HG03108 (cell line): ENCODE measurements at regions not wholly inside any gene's neighbourhood (a gene's known extent, or its start where the extent isn't known, plus 50 kb on each side); places are given as distances from the start of the nearest gene placed in this dataset.

ENCODE experiments used
- ATAC-seq: cut with Tn5 transposase; IDR thresholded peaks from one replicate; pipeline ENCODE4 v1.9.1; 2021; ENCODE audit warnings: moderate library complexity; ENCODE audit not compliant: unreplicated experiment

- no peak for ATAC-seq
Measured at GRCh38 chr22:49040754-49041467, 786.8 kb downstream of the BRD1 start.

GRCh38 chr22:49040111-49040510 lies 787.6 kb downstream of the BRD1 start:
- no peak for ATAC-seq

GRCh38 chr22:49039625-49040024 lies 788.0 kb downstream of the BRD1 start:
- ATAC-seq = no peak

GRCh38 chr22:49037701-49038245 lies 789.9 kb downstream of the BRD1 start:
- no peak for ATAC-seq

GRCh38 chr22:49036513-49036912 lies 791.2 kb downstream of the BRD1 start:
- no peak for ATAC-seq

- ATAC-seq = no peak
Measured at GRCh38 chr22:49035818-49036457, 791.7 kb downstream of the BRD1 start.

GRCh38 chr22:49034836-49035817 lies 792.5 kb downstream of the BRD1 start:
- no peak for ATAC-seq

GRCh38 chr22:49033616-49034015 lies 794.1 kb downstream of the BRD1 start:
- no peak for ATAC-seq

GRCh38 chr22:49032821-49033220 lies 794.9 kb downstream of the BRD1 start:
- ATAC-seq = no peak

- no peak for ATAC-seq
Measured at GRCh38 chr22:49031746-49032330, 795.8 kb downstream of the BRD1 start.

- no peak for ATAC-seq
Measured at GRCh38 chr22:49028111-49028510, 799.6 kb downstream of the BRD1 start.

GRCh38 chr22:49027368-49027670 lies 800.4 kb downstream of the BRD1 start:
- no peak for ATAC-seq

GRCh38 chr22:49026494-49027367 lies 800.9 kb downstream of the BRD1 start:
- ATAC-seq = no peak

GRCh38 chr22:49025791-49026493 lies 801.7 kb downstream of the BRD1 start:
- ATAC-seq = no peak

- ATAC-seq = no peak
Measured at GRCh38 chr22:49024775-49025440, 802.8 kb downstream of the BRD1 start.

GRCh38 chr22:49023879-49024774 lies 803.5 kb downstream of the BRD1 start:
- ATAC-seq = no peak

GRCh38 chr22:49023161-49023878 lies 804.4 kb downstream of the BRD1 start:
- no peak for ATAC-seq
